ENCODE measurements at regions not wholly inside any gene's neighbourhood (a gene's known extent, or its start where the extent isn't known, plus 50 kb on each side); places are given as distances from the start of the nearest gene placed in this dataset.
"Not testable (repeated sequence)": the region's sequence is repeated elsewhere in the genome, so short reads cannot be mapped to it uniquely, and the experiment has no call there.

GRCh38 chr3:39727415-39727814 is 82.0 kb upstream of the MYRIP start:
- Histone ChIP-seq H4K20me1 (ENCODE audit: control insufficient read depth, insufficient read depth, low read depth, low read length) (no peaks in the 10 kb centered on the region), H3K9me2 (replicated peaks; ENCODE audit: control insufficient read depth, low read length) (no peaks in the 10 kb centered on the region), H3K79me2 (ENCODE audit: control insufficient read depth, low read length) (no peaks in the 10 kb centered on the region)

GRCh38 chr3:39733804-39734203 is 75.6 kb upstream of the MYRIP start:
- Histone ChIP-seq H3K9me2 (replicated peaks; ENCODE audit: control insufficient read depth, low read length) (no peaks in the 10 kb centered on the region), H3F3A (ENCODE audit: control insufficient read depth, insufficient read depth) (no peaks in the 10 kb centered on the region), H3K27me3 (ENCODE audit: control insufficient read depth, low read length) (no peaks in the 10 kb centered on the region), H3K4me3 (ENCODE audit: low read length) (no peak overlapping the region), H3K79me2 (ENCODE audit: control insufficient read depth, low read length) (no peaks in the 10 kb centered on the region), H3K4me1 (ENCODE audit: control insufficient read depth, low read length) (no peaks in the 10 kb centered on the region), H4K20me1 (ENCODE audit: control insufficient read depth, insufficient read depth, low read depth, low read length) (no peaks in the 10 kb centered on the region), H3K36me3 (ENCODE audit: control insufficient read depth, low read length) (no peaks in the 10 kb centered on the region), H3K9me3 (ENCODE audit: control insufficient read depth, insufficient read depth, low read length) (no peaks in the 10 kb centered on the region), H3K27ac (ENCODE audit: low read depth, low read length) (no peak overlapping the region), H3K4me2 (ENCODE audit: low read length) (no peak overlapping the region)
- TF ChIP-seq CTCF (IDR thresholded peaks at IDR 0.05; ENCODE audit: low read depth, low read length, poor library complexity, severe bottlenecking) (no peak), EZH2phosphoT487 (IDR thresholded peaks at IDR 0.05; ENCODE audit: borderline replicate concordance, low read length) (no peak)

More at GRCh38 chr3:39727415-39727814, 82.0 kb upstream of the MYRIP start:
- no peaks in the 10 kb centered on the region for H3F3A ChIP-seq (ENCODE audit: control insufficient read depth, insufficient read depth)
- H3K27ac ChIP-seq (ENCODE audit: low read depth, low read length): no peak overlapping the region
- H3K4me3 ChIP-seq (ENCODE audit: low read length): no peak overlapping the region
- H3K9me3 ChIP-seq (ENCODE audit: control insufficient read depth, insufficient read depth, low read length): no peaks in the 10 kb centered on the region
- no peaks in the 10 kb centered on the region for H3K36me3 ChIP-seq (ENCODE audit: control insufficient read depth, low read length)
- H3K4me2 ChIP-seq (ENCODE audit: low read length): no peak overlapping the region
- H3K4me1 ChIP-seq (ENCODE audit: control insufficient read depth, low read length): no peaks in the 10 kb centered on the region
- TF ChIP-seq CTCF (IDR thresholded peaks at IDR 0.05; ENCODE audit: low read depth, low read length, poor library complexity, severe bottlenecking): no peak
- TF ChIP-seq EZH2phosphoT487 (IDR thresholded peaks at IDR 0.05; ENCODE audit: borderline replicate concordance, low read length): no peak
- H3K27me3 ChIP-seq (ENCODE audit: control insufficient read depth, low read length): no peaks in the 10 kb centered on the region

- H3K4me1 ChIP-seq (ENCODE audit: control insufficient read depth, low read length); H3K79me2 ChIP-seq (ENCODE audit: control insufficient read depth, low read length); H3K4me3 ChIP-seq (ENCODE audit: low read length); H3K9me2 ChIP-seq (replicated peaks; ENCODE audit: control insufficient read depth, low read length); H3K36me3 ChIP-seq (ENCODE audit: control insufficient read depth, low read length); H3K27ac ChIP-seq (ENCODE audit: low read depth, low read length); H3F3A ChIP-seq (ENCODE audit: control insufficient read depth, insufficient read depth); H4K20me1 ChIP-seq (ENCODE audit: control insufficient read depth, insufficient read depth, low read depth, low read length); H3K9me3 ChIP-seq (ENCODE audit: control insufficient read depth, insufficient read depth, low read length); H3K27me3 ChIP-seq (ENCODE audit: control insufficient read depth, low read length); H3K4me2 ChIP-seq (ENCODE audit: low read length): not testable (repeated sequence)
Measured at GRCh38 chr3:39739658-39740057, 69.8 kb upstream of the MYRIP start.

- no peak overlapping the region for H3K4me3 ChIP-seq (ENCODE audit: low read length)
- no peaks in the 10 kb centered on the region for H4K20me1 ChIP-seq (ENCODE audit: control insufficient read depth, insufficient read depth, low read depth, low read length)
- H3F3A ChIP-seq (ENCODE audit: control insufficient read depth, insufficient read depth): no peaks in the 10 kb centered on the region
- no peak overlapping the region for H3K4me2 ChIP-seq (ENCODE audit: low read length)
- no peaks in the 10 kb centered on the region; the same call in 1 of the 2 replicates for H3K9me3 ChIP-seq (ENCODE audit: control insufficient read depth, insufficient read depth, low read length)
- H3K79me2 ChIP-seq (ENCODE audit: control insufficient read depth, low read length): no peaks in the 10 kb centered on the region
- no peaks in the 10 kb centered on the region for H3K36me3 ChIP-seq (ENCODE audit: control insufficient read depth, low read length)
- H3K4me1 ChIP-seq (ENCODE audit: control insufficient read depth, low read length): no peaks in the 10 kb centered on the region
- H3K27me3 ChIP-seq (ENCODE audit: control insufficient read depth, low read length): no peaks in the 10 kb centered on the region
- no peaks in the 10 kb centered on the region for H3K9me2 ChIP-seq (replicated peaks; ENCODE audit: control insufficient read depth, low read length)
- TF ChIP-seq CTCF (IDR thresholded peaks at IDR 0.05; ENCODE audit: low read depth, low read length, poor library complexity, severe bottlenecking): no peak
- H3K27ac ChIP-seq (ENCODE audit: low read depth, low read length): no peak overlapping the region
Measured at GRCh38 chr3:39744746-39745145, 64.7 kb upstream of the MYRIP start.

All from DOHH2 (cell line).